Activated naive CD8-positive, alpha-beta T cell treated with anti-CD3 and anti-CD28 coated beads for 36 hours (primary cell): ENCODE measurements at regions not wholly inside any gene's neighbourhood (a gene's known extent, or its start where the extent isn't known, plus 50 kb on each side); places are given as distances from the start of the nearest gene placed in this dataset.
"Not testable (repeated sequence)": the region's sequence is repeated elsewhere in the genome, so short reads cannot be mapped to it uniquely, and the experiment has no call there.

Source experiments
- DNase-seq: peaks from one replicate; pipeline ENCODE4 v3.0.0; 2021
- H3K27ac Mint-ChIP-seq: one replicate; pipeline ENCODE4 v1.8.0; 2022; ENCODE audit warnings: mild to moderate bottlenecking, moderate library complexity, mixed read lengths
- H3K27me3 Mint-ChIP-seq: one replicate; pipeline ENCODE4 v1.8.0; 2022; ENCODE audit warnings: mild to moderate bottlenecking, mixed read lengths
- H3K36me3 Mint-ChIP-seq: one replicate; pipeline ENCODE4 v1.8.0; 2021; ENCODE audit warnings: mild to moderate bottlenecking, mixed read lengths
- H3K4me1 Mint-ChIP-seq: one replicate; pipeline ENCODE4 v1.8.0; 2021; ENCODE audit warnings: mixed read lengths
- H3K4me3 Mint-ChIP-seq: one replicate; pipeline ENCODE4 v1.8.0; 2022; ENCODE audit warnings: mild to moderate bottlenecking, moderate library complexity, mixed read lengths
- H3K9me3 Mint-ChIP-seq: one replicate; pipeline ENCODE4 v1.8.0; 2022; ENCODE audit warnings: mixed read lengths

- Mint-ChIP-seq H3K4me3 (no peak overlapping the region), H3K27ac (no peak overlapping the region), H3K27me3 (peaks cover 15% of the 10 kb centered on the region), H3K4me1 (no peaks in the 10 kb centered on the region), H3K36me3 (no peaks in the 10 kb centered on the region), H3K9me3 (peaks cover 14% of the 10 kb centered on the region)
- DNase-seq: no peak
Measured at GRCh38 chr5:108579236-108579635, 168.5 kb upstream of the FER start.

GRCh38 chr5:108578791-108579190, 168.9 kb upstream of the FER start:
- peaks cover 16% of the 10 kb centered on the region for H3K9me3 Mint-ChIP-seq
- H3K27ac Mint-ChIP-seq: no peak overlapping the region
- no peaks in the 10 kb centered on the region for H3K4me1 Mint-ChIP-seq
- peaks cover 15% of the 10 kb centered on the region for H3K27me3 Mint-ChIP-seq
- no peak for DNase-seq
- H3K4me3 Mint-ChIP-seq: no peak overlapping the region
- no peaks in the 10 kb centered on the region for H3K36me3 Mint-ChIP-seq

- Mint-ChIP-seq H3K27ac (no peak overlapping the region), H3K4me1 (no peaks in the 10 kb centered on the region), H3K9me3 (no peaks in the 10 kb centered on the region), H3K27me3 (peaks cover under 1% of the 10 kb centered on the region), H3K4me3 (no peak overlapping the region), H3K36me3 (no peaks in the 10 kb centered on the region)
- no peak for DNase-seq
Measured at GRCh38 chr5:108567429-108567828, 180.3 kb upstream of the FER start.

- H3K4me3 Mint-ChIP-seq: no peak overlapping the region
- no peaks in the 10 kb centered on the region for H3K27me3 Mint-ChIP-seq
- no peaks in the 10 kb centered on the region for H3K4me1 Mint-ChIP-seq
- H3K9me3 Mint-ChIP-seq: no peaks in the 10 kb centered on the region
- no peak for DNase-seq
- no peak overlapping the region for H3K27ac Mint-ChIP-seq
- no peaks in the 10 kb centered on the region for H3K36me3 Mint-ChIP-seq
Measured at GRCh38 chr5:108564441-108564840, 182.5 kb upstream of the FBXL17 start.

GRCh38 chr5:108562205-108562454, 180.2 kb upstream of the FBXL17 start:
- Mint-ChIP-seq H3K4me1 (no peaks in the 10 kb centered on the region), H3K36me3 (no peaks in the 10 kb centered on the region), H3K4me3 (no peak overlapping the region), H3K27me3 (no peaks in the 10 kb centered on the region), H3K9me3 (no peaks in the 10 kb centered on the region), H3K27ac (no peak overlapping the region)
- DNase-seq: no peak

GRCh38 chr5:108561416-108562204, 179.7 kb upstream of the FBXL17 start:
- no peaks in the 10 kb centered on the region for H3K9me3 Mint-ChIP-seq
- no peak overlapping the region for H3K27ac Mint-ChIP-seq
- H3K4me3 Mint-ChIP-seq: no peak overlapping the region
- no peaks in the 10 kb centered on the region for H3K36me3 Mint-ChIP-seq
- no peak for DNase-seq
- H3K4me1 Mint-ChIP-seq: no peaks in the 10 kb centered on the region
- no peaks in the 10 kb centered on the region for H3K27me3 Mint-ChIP-seq

- Mint-ChIP-seq H3K4me1 (no peaks in the 10 kb centered on the region), H3K4me3 (no peak overlapping the region), H3K9me3 (no peaks in the 10 kb centered on the region), H3K27me3 (no peaks in the 10 kb centered on the region), H3K27ac (no peak overlapping the region), H3K36me3 (no peaks in the 10 kb centered on the region)
- DNase-seq: no peak
Measured at GRCh38 chr5:108560581-108560980, 178.7 kb upstream of the FBXL17 start.

GRCh38 chr5:108560166-108560565, 178.3 kb upstream of the FBXL17 start:
- no peak for DNase-seq
- no peaks in the 10 kb centered on the region for H3K36me3 Mint-ChIP-seq
- H3K4me1 Mint-ChIP-seq: no peaks in the 10 kb centered on the region
- H3K27me3 Mint-ChIP-seq: no peaks in the 10 kb centered on the region
- H3K4me3 Mint-ChIP-seq: no peak overlapping the region
- H3K27ac Mint-ChIP-seq: no peak overlapping the region
- H3K9me3 Mint-ChIP-seq: no peaks in the 10 kb centered on the region

GRCh38 chr5:108558840-108559239, 176.9 kb upstream of the FBXL17 start:
- H3K4me1 Mint-ChIP-seq, H3K27me3 Mint-ChIP-seq, H3K4me3 Mint-ChIP-seq, DNase-seq, H3K9me3 Mint-ChIP-seq, H3K36me3 Mint-ChIP-seq, H3K27ac Mint-ChIP-seq: not testable (repeated sequence)

GRCh38 chr5:108558142-108558541, 176.2 kb upstream of the FBXL17 start:
- not testable (repeated sequence) for DNase-seq, H3K27me3 Mint-ChIP-seq, H3K36me3 Mint-ChIP-seq, H3K27ac Mint-ChIP-seq, H3K4me1 Mint-ChIP-seq, H3K9me3 Mint-ChIP-seq, H3K4me3 Mint-ChIP-seq

GRCh38 chr5:108557686-108558085, 175.8 kb upstream of the FBXL17 start:
- Mint-ChIP-seq H3K36me3 (no peaks in the 10 kb centered on the region), H3K9me3 (no peaks in the 10 kb centered on the region), H3K4me1 (no peaks in the 10 kb centered on the region), H3K27me3 (no peaks in the 10 kb centered on the region), H3K27ac (no peak overlapping the region), H3K4me3 (no peak overlapping the region)
- DNase-seq: no peak

- no peak overlapping the region for H3K4me3 Mint-ChIP-seq
- no peaks in the 10 kb centered on the region for H3K9me3 Mint-ChIP-seq
- no peak overlapping the region for H3K27ac Mint-ChIP-seq
Measured at GRCh38 chr5:108556441-108557145, 174.7 kb upstream of the FBXL17 start.

GRCh38 chr5:108548684-108549596, 167.0 kb upstream of the FBXL17 start:
- H3K9me3 Mint-ChIP-seq: no peaks in the 10 kb centered on the region
- DNase-seq: no peak
- no peak overlapping the region for H3K4me3 Mint-ChIP-seq
- no peak overlapping the region for H3K27ac Mint-ChIP-seq
- H3K4me1 Mint-ChIP-seq: no peaks in the 10 kb centered on the region
- no peaks in the 10 kb centered on the region for H3K36me3 Mint-ChIP-seq
- peaks cover 3% of the 10 kb centered on the region for H3K27me3 Mint-ChIP-seq

More at GRCh38 chr5:108556441-108557145, 174.7 kb upstream of the FBXL17 start:
- H3K4me1 Mint-ChIP-seq: no peaks in the 10 kb centered on the region
- no peak for DNase-seq
- H3K36me3 Mint-ChIP-seq: no peaks in the 10 kb centered on the region
- no peaks in the 10 kb centered on the region for H3K27me3 Mint-ChIP-seq

- Mint-ChIP-seq H3K27ac (no peak overlapping the region), H3K4me3 (no peak overlapping the region), H3K27me3 (peaks cover 3% of the 10 kb centered on the region)
Measured at GRCh38 chr5:108546939-108547338, 165.0 kb upstream of the FBXL17 start.

GRCh38 chr5:108545301-108545700, 163.4 kb upstream of the FBXL17 start:
- DNase-seq: no peak
- H3K27ac Mint-ChIP-seq: no peak overlapping the region
- no peaks in the 10 kb centered on the region for H3K9me3 Mint-ChIP-seq
- no peak overlapping the region for H3K4me3 Mint-ChIP-seq
- H3K27me3 Mint-ChIP-seq: peaks cover 3% of the 10 kb centered on the region
- no peaks in the 10 kb centered on the region for H3K36me3 Mint-ChIP-seq
- no peaks in the 10 kb centered on the region for H3K4me1 Mint-ChIP-seq

More at GRCh38 chr5:108546939-108547338, 165.0 kb upstream of the FBXL17 start:
- DNase-seq: no peak
- H3K4me1 Mint-ChIP-seq: no peaks in the 10 kb centered on the region
- H3K9me3 Mint-ChIP-seq: no peaks in the 10 kb centered on the region
- H3K36me3 Mint-ChIP-seq: no peaks in the 10 kb centered on the region
